GM12875 (cell line): ENCODE measurements at regions not wholly inside any gene's neighbourhood (a gene's known extent, or its start where the extent isn't known, plus 50 kb on each side); places are given as distances from the start of the nearest gene placed in this dataset.

ENCODE experiments used
- H3K4me3 ChIP-seq: one replicate; pipeline ENCODE4 v1.5.1; 2011; ENCODE audit warnings: low read depth, low read length, control low read depth
- CTCF ChIP-seq: IDR thresholded peaks from 2 replicates; pipeline ENCODE4 v1.5.1; 2011; ENCODE audit warnings: low read depth, mild to moderate bottlenecking, control low read depth, inconsistent platforms, low read length, moderate library complexity, borderline replicate concordance; ENCODE audit not compliant: insufficient read depth

DNA sequence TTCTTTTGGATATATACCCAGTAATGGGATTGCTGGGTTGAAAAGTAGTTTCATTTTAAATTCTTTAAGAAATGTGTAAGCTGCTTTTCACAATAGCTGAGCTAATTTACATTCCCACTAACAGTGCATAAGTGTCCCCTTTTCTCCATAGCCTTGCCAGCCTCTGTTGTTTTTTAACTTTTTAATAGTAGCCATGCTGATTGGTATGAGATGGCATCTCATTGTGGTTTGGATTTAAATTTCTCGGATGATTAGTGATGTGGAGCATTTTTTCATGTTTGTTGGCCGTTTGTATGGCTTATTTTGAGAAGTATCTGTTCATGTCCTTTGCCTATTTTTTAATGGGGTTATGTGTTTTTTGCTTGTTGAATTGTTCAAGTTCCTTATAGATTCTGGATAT is 444.3 kb upstream of the ATP11B start:
- H3K4me3 ChIP-seq: no peak overlapping the region
- TF ChIP-seq CTCF: no peak

DNA sequence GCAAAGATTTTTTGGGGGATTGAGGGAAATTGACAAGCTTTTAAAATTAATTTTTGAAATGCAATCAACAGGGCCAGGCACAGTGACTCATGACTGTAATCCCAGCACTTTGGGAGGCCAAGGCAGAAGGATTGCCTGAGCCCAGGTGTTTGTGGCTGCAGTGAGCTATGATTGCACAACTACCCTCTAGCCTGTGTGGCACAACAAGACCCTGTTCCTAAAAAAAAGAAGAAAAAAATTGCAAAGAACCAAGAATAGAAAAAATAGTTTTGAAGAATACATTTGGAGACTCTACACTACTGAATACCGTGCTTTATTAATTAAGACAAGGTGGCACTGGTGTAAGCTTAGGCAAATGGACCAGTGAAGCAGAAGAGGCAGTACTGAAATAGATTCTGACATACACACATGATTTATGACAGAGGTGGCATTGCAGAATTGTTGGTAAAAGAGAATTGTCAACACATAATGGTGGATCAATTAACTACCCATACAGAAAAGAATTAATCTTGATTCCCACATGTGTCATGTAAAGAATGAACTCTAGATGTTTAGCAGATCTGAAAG is 443.3 kb upstream of the ATP11B start:
- no peak overlapping the region for H3K4me3 ChIP-seq
- TF ChIP-seq CTCF: no peak

- TF ChIP-seq CTCF: no peak
These were observed 435.4 kb upstream of the ATP11B start for GRCh38 chr3:182357928-182358327.

DNA sequence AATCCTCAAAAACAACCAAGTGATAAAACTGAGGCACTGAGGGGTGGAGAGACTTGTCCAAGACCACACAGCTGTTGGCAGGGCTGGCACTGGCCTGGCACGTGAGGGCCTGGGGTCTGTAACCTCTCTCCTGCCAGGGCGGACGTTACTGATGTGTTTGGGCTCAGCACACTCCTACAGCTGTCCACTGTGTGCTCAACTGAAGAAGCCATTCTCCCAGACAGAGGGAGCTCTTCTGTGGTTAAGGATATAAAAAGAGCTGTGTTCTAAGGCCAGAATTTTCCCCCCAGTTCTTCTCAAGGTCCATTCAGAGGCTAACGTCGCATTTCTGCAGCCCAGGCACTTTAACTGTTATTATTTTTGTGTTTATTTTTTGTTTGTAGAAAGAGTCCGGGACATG is 429.0 kb upstream of the ATP11B start:
- TF ChIP-seq CTCF: no peak

More at GRCh38 chr3:182357928-182358327, 435.4 kb upstream of the ATP11B start:
- no peak overlapping the region for H3K4me3 ChIP-seq

GRCh38 chr3:182364723-182365650 is 428.3 kb upstream of the ATP11B start:
- no peak overlapping the region for H3K4me3 ChIP-seq
- TF ChIP-seq CTCF: no peak

More for the DNA sequence above, 429.0 kb upstream of the ATP11B start:
- H3K4me3 ChIP-seq: no peak overlapping the region

DNA sequence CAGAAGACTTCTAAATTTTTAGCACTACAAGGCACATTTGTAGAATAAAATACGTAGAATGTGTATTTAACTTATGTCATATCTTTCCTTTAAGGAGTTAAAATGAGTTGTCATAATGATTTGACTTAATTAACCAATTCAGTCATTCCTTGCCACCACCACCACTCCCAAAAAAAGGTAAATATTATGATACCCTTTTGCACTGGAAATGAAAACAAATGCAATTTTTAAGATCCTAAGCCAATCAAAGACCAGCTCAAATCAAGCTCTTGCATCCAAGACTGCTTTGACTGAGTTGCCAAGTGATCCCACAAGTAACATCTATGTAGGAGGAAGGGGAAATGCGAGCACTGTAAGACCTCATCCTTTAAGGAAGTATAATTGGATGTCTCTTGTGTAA is 426.6 kb upstream of the ATP11B start:
- TF ChIP-seq CTCF: no peak
- no peak overlapping the region for H3K4me3 ChIP-seq

GRCh38 chr3:182369861-182370260 is 423.4 kb upstream of the ATP11B start:
- no peak overlapping the region for H3K4me3 ChIP-seq
- TF ChIP-seq CTCF: no peak
